NCI-H2196 treated with DMSO at 0.1 percent for 48 hours (cell line): ENCODE measurements at regions not wholly inside any gene's neighbourhood (a gene's known extent, or its start where the extent isn't known, plus 50 kb on each side); places are given as distances from the start of the nearest gene placed in this dataset.

Experiments used
- DNase-seq: peaks from one replicate; lab custom pipeline; 2025; ENCODE audit not compliant: unreplicated experiment; lab: John Stamatoyannopoulos, UW

DNA sequence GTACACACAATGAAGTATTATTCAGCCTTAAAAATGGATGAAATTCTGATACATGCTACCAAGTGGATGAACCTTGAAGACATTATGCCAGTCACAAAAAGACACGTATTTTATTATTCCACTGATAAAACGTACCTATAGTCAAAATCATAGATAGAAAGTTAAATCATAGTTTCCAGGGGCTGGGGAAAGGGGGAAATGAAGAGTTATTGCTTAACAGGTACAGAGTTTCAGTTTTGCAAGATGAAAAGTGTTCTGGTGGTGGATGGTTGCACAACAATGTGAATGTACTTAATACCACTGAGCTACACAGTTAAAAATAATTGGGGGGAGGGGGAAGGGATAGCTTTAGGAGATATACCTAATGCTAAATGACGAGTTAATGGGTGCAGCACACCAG lies 63.5 kb upstream of the FOXN2 start:
- DNase-seq, result no peak

DNA sequence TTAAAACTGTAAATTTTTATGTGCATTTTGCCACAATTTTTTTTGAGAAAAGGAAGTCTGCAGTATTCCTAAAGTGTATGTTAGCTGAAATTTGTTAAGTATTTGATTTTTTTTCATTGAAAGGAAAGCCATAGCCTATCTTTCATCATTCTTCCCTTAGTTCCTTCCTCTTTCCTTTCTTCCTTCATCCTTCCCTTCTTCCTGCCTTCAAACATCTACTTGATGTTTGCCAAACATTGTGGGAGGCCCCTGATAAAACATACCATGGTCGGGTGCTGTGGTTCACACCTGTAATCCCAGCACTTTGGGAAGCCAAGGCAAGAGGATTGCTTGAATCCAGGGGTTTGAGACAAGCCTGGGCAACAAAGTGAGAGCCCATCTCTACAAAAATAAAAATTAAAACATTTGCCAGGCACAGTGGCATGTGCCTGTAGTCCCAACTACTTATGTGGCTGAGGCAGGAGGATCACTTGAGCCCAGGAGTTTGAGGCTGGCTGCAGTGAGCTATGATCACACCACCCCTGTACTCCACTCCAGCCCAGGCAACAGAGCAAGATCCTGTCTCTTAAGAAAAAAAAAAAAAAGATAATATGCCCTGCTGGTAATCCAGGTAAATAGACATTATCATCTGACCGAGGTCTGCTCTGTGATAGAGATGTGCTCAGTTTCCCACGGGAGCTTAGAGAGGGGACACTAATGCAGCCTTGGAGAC lies 62.9 kb upstream of the FOXN2 start:
- no peak for DNase-seq

DNA sequence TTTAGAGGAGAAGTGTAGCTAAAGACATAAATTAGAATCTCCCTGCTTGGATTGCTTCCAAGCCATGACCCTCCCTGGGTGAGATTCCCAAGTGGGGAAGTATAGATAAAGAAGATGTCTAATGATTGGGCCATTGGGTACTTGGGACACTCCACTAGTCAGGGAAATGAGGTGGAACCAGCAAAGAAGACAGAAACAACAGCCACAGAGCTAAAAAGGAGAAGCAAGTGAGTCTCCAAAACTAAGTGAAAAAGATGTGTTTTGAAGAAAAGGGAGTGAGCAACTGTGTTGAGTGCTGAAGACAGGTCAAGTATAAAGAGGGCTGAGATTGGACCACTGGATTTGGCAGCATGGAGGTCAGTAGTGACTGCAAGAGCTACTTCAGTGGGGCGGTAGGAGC lies 61.2 kb upstream of the FOXN2 start:
- DNase-seq, result no peak

DNA sequence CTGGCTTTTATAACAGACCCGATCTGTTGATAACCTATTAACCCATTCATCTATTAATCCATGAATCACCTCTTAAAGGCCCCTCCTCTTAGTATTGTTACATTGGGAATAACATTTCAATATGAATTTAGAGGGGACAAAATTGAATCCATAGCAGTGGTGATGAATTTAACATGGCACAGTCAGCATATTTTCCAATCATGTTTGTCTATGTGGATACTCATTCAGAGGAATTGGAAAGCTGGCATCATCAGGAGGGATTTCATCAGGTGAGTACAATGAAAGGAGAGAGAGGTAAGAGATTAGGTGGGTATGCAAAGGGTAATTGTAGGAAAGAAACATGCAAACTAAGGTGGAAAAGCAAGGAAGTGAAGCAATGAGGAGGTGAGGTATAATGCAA lies 59.6 kb upstream of the FOXN2 start:
- no peak for DNase-seq

DNA sequence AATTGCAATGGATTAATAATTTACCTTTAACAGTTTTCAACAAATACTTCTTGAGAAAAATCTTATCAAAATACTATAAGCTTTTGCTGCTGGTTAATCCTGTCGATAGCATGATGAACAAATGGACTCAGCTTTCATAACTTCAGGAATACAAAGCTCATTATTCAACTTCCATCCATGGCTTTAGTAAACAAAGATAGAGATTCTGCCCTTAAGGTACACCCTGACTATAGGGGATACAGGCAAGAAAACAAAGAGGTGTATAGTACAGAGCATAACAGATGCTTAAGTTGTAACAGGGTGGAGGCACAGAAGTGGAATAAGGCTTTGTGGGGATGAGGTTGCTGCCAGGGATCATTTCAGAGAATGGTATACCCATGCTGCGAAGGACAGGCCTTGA lies 57.0 kb upstream of the FOXN2 start:
- no peak for DNase-seq

DNA sequence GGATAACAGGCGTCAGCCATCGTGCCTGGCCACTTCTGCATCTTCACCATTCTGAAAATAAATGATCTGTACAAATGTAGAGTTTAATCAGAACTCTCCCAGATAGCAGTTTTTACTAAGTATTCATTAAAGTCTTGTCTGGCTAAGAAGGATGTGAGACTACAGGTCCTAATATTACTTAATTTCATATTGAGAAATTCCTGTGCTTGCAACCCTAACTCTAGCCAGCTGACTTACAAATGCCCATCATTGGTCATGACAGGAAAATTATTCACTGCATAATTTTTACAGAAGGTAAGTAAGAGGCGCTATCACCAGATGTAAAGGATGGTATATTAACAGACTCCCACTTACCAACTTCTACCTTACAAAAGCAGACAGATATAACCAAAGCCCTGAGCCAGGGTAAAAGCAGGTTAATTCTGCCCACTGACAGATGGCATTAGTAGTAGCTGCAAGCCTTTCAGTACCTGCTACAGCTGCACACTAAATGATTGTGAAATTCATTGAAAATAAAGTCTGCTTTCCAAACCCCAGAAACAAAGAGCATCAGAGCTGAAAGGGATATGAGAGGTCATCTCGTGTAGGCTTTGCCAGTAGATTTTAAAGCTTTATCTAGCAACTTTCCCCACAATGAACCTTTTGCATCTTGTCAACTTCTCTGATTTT lies 55.9 kb upstream of the FOXN2 start:
- DNase-seq, result no peak

DNA sequence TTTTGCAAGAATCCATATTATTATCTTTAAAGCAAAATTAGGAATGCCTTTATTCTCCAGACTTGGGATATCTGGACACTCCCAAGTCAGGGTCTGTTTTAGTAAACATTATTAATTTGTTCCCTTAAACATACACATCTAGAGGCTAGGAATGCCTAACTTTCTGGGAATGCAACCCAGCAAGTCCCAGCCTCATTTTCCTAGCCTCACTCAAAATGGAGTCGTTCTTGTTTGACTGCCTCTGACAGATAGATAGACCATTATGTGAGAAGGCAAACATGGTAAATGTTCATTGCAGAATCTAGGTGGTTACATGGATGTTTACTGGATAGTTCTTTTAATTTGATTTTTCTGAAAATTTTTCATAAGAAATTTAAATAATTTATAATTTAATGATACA lies 54.7 kb upstream of the FOXN2 start:
- no peak for DNase-seq

DNA sequence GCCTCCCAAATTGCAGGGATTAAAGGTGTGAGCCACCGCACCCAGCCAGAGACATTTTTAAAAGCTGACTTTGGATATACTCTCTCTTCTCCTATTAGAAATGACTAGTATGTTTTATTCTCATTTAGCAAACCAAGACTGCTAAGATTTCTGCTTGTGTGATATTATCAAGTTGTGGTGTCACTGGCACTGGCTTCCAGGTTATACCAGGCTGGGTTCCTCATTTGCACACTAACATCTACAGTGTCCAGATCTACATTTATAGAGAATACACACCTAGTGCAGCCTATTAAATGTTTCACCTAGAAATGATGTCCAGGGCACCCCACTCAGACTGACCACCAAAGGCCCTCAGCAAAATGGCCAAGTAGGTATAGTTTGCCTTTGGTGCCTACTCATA lies 49.9 kb upstream of the FOXN2 start:
- no peak for DNase-seq
